ENCODE measurements at regions not wholly inside any gene's neighbourhood (a gene's known extent, or its start where the extent isn't known, plus 50 kb on each side); places are given as distances from the start of the nearest gene placed in this dataset.

DNA sequence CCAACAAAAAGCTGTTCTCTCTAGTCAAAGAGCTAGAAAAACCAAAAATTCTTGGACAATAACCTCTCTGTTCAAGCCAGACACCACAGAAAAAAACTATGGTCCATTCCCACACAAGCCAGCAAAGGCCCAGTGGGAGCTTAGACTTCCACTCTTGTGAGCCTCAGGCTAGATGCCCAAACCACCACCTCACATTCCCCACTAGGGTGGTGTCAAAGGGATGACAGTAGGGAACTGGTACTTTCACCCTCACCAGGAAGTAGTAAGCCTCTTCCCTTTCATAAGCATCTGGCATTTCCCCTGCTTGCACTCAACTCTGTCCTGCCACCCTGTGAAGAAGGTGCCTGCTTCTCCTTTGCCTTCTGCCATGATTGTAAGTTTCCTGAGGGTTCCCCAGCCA is 58.4 kb upstream of the RNF217 start:
- FAIRE-seq (no peak), DNase-seq (ENCODE audit: insufficient read length, low spot score) (no peak)
- TF ChIP-seq TAF1 (IDR thresholded peaks at IDR 0.05; ENCODE audit: low read depth, low read length) (no peak), POU2F2 (IDR thresholded peaks at IDR 0.05; ENCODE audit: low read depth, low read length) (no peak), POLR2AphosphoS5 (IDR thresholded peaks at IDR 0.05; ENCODE audit: low read depth, low read length) (no peak), PAX5 (IDR thresholded peaks at IDR 0.05; ENCODE audit: insufficient read depth, low read length, severe bottlenecking) (no peak), POLR2A (IDR thresholded peaks at IDR 0.05; ENCODE audit: low read depth, low read length) (no peak), SPI1 (IDR thresholded peaks at IDR 0.05; ENCODE audit: low read depth, low read length) (no peak)

- FAIRE-seq, result no peak
Measured at GRCh38 chr6:124907596-124907995, 54.6 kb upstream of the RNF217 start.

More at GRCh38 chr6:124907596-124907995, 54.6 kb upstream of the RNF217 start:
- no peak for TF ChIP-seq POLR2A (IDR thresholded peaks at IDR 0.05; ENCODE audit: low read depth, low read length)
- TF ChIP-seq TAF1 (IDR thresholded peaks at IDR 0.05; ENCODE audit: low read depth, low read length), result no peak
- TF ChIP-seq POU2F2 (IDR thresholded peaks at IDR 0.05; ENCODE audit: low read depth, low read length), result no peak
- TF ChIP-seq PAX5 (IDR thresholded peaks at IDR 0.05; ENCODE audit: insufficient read depth, low read length, severe bottlenecking), result no peak
- no peak for DNase-seq (ENCODE audit: insufficient read length, low spot score)

Measured in GM12891 (cell line).